ENCODE measurements at regions not wholly inside any gene's neighbourhood (a gene's known extent, or its start where the extent isn't known, plus 50 kb on each side); places are given as distances from the start of the nearest gene placed in this dataset.
"Not testable (repeated sequence)": the region's sequence is repeated elsewhere in the genome, so short reads cannot be mapped to it uniquely, and the experiment has no call there.

- DNase-seq (ENCODE audit: low read depth), result not testable (repeated sequence)
Measured at GRCh38 chr13:90348477-90349136, 998.9 kb upstream of the MIR17HG start.

- DNase-seq (ENCODE audit: low read depth), result no peak
Measured at GRCh38 chr13:90352763-90353162, 994.7 kb upstream of the MIR17HG start.

GRCh38 chr13:90355162-90355751 lies 992.2 kb upstream of the MIR17HG start:
- DNase-seq (ENCODE audit: low read depth), result no peak

GRCh38 chr13:90360785-90361184 lies 986.7 kb upstream of the MIR17HG start:
- no peak for DNase-seq (ENCODE audit: low read depth)

GRCh38 chr13:90362707-90363106 lies 984.8 kb upstream of the MIR17HG start:
- DNase-seq (ENCODE audit: low read depth), result no peak

GRCh38 chr13:90365130-90365529 lies 982.4 kb upstream of the MIR17HG start:
- no peak for DNase-seq (ENCODE audit: low read depth)

- DNase-seq (ENCODE audit: low read depth), result no peak
Measured at GRCh38 chr13:90374168-90374567, 973.3 kb upstream of the MIR17HG start.

GRCh38 chr13:90375851-90376250 lies 971.6 kb upstream of the MIR17HG start:
- DNase-seq (ENCODE audit: low read depth), result no peak

- no peak for DNase-seq (ENCODE audit: low read depth)
Measured at GRCh38 chr13:90382425-90382824, 965.1 kb upstream of the MIR17HG start.

GRCh38 chr13:90385781-90386489 lies 961.6 kb upstream of the MIR17HG start:
- no peak for DNase-seq (ENCODE audit: low read depth)

GRCh38 chr13:90388887-90389452 lies 958.5 kb upstream of the MIR17HG start:
- DNase-seq (ENCODE audit: low read depth), result no peak

GRCh38 chr13:90389537-90389936 lies 958.0 kb upstream of the MIR17HG start:
- DNase-seq (ENCODE audit: low read depth), result no peak

GRCh38 chr13:90393408-90393807 lies 954.1 kb upstream of the MIR17HG start:
- no peak for DNase-seq (ENCODE audit: low read depth)

- no peak for DNase-seq (ENCODE audit: low read depth)
Measured at GRCh38 chr13:90395348-90395747, 952.1 kb upstream of the MIR17HG start.

- DNase-seq (ENCODE audit: low read depth), result no peak
Measured at GRCh38 chr13:90395846-90396245, 951.6 kb upstream of the MIR17HG start.

- no peak for DNase-seq (ENCODE audit: low read depth)
Measured at GRCh38 chr13:90396266-90396665, 951.2 kb upstream of the MIR17HG start.

GRCh38 chr13:90397503-90397902 lies 950.0 kb upstream of the MIR17HG start:
- no peak for DNase-seq (ENCODE audit: low read depth)

GRCh38 chr13:90400372-90400771 lies 947.1 kb upstream of the MIR17HG start:
- DNase-seq (ENCODE audit: low read depth), result no peak

- no peak for DNase-seq (ENCODE audit: low read depth)
Measured at GRCh38 chr13:90401150-90401549, 946.3 kb upstream of the MIR17HG start.

- DNase-seq (ENCODE audit: low read depth), result no peak
Measured at GRCh38 chr13:90402102-90402501, 945.4 kb upstream of the MIR17HG start.

GRCh38 chr13:90402613-90403012 lies 944.9 kb upstream of the MIR17HG start:
- DNase-seq (ENCODE audit: low read depth), result no peak

- DNase-seq (ENCODE audit: low read depth), result no peak
Measured at GRCh38 chr13:90403330-90404082, 944.0 kb upstream of the MIR17HG start.

All from activated T-cell treated with anti-CD3 and anti-CD28 coated beads for 48 hours (primary cell).